ENCODE measurements at regions not wholly inside any gene's neighbourhood (a gene's known extent, or its start where the extent isn't known, plus 50 kb on each side); places are given as distances from the start of the nearest gene placed in this dataset.

DNA sequence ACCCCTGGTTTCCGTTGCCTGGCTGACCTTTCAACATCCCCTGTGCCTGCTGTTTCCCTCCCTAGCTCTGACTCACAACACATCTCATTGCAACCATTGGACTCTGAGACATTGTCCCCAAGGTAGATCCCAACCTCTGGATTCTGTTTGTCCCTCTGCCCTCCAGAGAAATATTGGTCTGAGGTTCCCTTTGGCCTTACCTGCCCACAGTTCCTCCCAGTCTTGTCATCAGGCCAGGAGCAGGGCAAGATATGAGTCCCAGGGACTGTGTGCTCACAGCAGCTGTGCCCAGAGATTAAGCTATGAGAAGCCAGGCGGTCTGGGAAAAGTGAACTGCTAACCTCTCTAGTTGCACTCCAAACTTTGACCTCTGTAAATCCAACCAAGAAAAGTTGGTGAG lies 168.2 kb upstream of the NR2F2 start:
- TF ChIP-seq ZNF114 (CRISPR knock-in tag; IDR thresholded peaks at IDR 0.05) (no peak), EZH2 (IDR thresholded peaks at IDR 0.05; ENCODE audit: low read depth, unreplicated experiment) (no peak), EZH2phosphoT487 (IDR thresholded peaks at IDR 0.05; ENCODE audit: unreplicated experiment) (no peak), STAT1 (IDR thresholded peaks at IDR 0.05; ENCODE audit: unreplicated experiment) (no peak), POLR2AphosphoS5 (IDR thresholded peaks at IDR 0.05; ENCODE audit: low read depth) (no peak), ZNF331 (CRISPR knock-in tag; IDR thresholded peaks at IDR 0.05; ENCODE audit: low read depth) (no peak), JUNB (IDR thresholded peaks at IDR 0.05; ENCODE audit: unreplicated experiment) (no peak), NANOG (IDR thresholded peaks at IDR 0.05; ENCODE audit: borderline replicate concordance) (no peak), CREB1 (CRISPR knock-in tag; IDR thresholded peaks at IDR 0.05; ENCODE audit: low read depth) (no peak)
- TF ChIP-seq, protein P1, sequence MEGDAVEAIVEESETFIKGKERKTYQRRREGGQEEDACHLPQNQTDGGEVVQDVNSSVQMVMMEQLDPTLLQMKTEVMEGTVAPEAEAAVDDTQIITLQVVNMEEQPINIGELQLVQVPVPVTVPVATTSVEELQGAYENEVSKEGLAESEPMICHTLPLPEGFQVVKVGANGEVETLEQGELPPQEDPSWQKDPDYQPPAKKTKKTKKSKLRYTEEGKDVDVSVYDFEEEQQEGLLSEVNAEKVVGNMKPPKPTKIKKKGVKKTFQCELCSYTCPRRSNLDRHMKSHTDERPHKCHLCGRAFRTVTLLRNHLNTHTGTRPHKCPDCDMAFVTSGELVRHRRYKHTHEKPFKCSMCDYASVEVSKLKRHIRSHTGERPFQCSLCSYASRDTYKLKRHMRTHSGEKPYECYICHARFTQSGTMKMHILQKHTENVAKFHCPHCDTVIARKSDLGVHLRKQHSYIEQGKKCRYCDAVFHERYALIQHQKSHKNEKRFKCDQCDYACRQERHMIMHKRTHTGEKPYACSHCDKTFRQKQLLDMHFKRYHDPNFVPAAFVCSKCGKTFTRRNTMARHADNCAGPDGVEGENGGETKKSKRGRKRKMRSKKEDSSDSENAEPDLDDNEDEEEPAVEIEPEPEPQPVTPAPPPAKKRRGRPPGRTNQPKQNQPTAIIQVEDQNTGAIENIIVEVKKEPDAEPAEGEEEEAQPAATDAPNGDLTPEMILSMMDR (conservative IDR thresholded peaks at IDR 0.05; ENCODE audit: low read depth in 2 of 2): no peak
- TF ChIP-seq, protein P2, sequence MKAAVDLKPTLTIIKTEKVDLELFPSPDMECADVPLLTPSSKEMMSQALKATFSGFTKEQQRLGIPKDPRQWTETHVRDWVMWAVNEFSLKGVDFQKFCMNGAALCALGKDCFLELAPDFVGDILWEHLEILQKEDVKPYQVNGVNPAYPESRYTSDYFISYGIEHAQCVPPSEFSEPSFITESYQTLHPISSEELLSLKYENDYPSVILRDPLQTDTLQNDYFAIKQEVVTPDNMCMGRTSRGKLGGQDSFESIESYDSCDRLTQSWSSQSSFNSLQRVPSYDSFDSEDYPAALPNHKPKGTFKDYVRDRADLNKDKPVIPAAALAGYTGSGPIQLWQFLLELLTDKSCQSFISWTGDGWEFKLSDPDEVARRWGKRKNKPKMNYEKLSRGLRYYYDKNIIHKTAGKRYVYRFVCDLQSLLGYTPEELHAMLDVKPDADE (IDR thresholded peaks at IDR 0.05): no peak
- TF ChIP-seq, protein P3, sequence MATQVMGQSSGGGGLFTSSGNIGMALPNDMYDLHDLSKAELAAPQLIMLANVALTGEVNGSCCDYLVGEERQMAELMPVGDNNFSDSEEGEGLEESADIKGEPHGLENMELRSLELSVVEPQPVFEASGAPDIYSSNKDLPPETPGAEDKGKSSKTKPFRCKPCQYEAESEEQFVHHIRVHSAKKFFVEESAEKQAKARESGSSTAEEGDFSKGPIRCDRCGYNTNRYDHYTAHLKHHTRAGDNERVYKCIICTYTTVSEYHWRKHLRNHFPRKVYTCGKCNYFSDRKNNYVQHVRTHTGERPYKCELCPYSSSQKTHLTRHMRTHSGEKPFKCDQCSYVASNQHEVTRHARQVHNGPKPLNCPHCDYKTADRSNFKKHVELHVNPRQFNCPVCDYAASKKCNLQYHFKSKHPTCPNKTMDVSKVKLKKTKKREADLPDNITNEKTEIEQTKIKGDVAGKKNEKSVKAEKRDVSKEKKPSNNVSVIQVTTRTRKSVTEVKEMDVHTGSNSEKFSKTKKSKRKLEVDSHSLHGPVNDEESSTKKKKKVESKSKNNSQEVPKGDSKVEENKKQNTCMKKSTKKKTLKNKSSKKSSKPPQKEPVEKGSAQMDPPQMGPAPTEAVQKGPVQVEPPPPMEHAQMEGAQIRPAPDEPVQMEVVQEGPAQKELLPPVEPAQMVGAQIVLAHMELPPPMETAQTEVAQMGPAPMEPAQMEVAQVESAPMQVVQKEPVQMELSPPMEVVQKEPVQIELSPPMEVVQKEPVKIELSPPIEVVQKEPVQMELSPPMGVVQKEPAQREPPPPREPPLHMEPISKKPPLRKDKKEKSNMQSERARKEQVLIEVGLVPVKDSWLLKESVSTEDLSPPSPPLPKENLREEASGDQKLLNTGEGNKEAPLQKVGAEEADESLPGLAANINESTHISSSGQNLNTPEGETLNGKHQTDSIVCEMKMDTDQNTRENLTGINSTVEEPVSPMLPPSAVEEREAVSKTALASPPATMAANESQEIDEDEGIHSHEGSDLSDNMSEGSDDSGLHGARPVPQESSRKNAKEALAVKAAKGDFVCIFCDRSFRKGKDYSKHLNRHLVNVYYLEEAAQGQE (IDR thresholded peaks at IDR 0.05; ENCODE audit: unreplicated experiment): no peak
